ENCODE measurements at regions not wholly inside any gene's neighbourhood (a gene's known extent, or its start where the extent isn't known, plus 50 kb on each side); places are given as distances from the start of the nearest gene placed in this dataset.

DNA sequence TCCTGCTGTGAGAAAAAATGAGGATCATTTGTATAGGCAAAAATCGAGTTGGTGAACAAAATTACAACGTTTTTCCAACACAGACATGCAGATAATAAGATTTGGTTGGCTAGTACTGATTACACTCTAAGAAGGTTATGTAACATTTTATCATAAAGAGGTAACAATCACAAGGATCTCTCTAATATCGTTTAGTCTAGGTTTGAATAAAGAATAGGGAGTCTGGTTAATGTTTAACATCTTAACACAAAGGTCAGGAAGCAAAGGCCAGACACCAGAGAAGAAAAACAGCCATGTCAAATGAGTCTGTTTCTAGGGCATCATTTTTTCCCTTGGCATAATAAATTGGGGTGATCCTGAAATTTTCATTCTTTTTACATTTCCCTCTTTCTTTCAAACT lies 207.4 kb upstream of the CHRM3 start:
- TF ChIP-seq, protein P1, sequence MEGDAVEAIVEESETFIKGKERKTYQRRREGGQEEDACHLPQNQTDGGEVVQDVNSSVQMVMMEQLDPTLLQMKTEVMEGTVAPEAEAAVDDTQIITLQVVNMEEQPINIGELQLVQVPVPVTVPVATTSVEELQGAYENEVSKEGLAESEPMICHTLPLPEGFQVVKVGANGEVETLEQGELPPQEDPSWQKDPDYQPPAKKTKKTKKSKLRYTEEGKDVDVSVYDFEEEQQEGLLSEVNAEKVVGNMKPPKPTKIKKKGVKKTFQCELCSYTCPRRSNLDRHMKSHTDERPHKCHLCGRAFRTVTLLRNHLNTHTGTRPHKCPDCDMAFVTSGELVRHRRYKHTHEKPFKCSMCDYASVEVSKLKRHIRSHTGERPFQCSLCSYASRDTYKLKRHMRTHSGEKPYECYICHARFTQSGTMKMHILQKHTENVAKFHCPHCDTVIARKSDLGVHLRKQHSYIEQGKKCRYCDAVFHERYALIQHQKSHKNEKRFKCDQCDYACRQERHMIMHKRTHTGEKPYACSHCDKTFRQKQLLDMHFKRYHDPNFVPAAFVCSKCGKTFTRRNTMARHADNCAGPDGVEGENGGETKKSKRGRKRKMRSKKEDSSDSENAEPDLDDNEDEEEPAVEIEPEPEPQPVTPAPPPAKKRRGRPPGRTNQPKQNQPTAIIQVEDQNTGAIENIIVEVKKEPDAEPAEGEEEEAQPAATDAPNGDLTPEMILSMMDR (IDR thresholded peaks at IDR 0.05; ENCODE audit: low read depth, low read length, missing control alignments), result no peak
- no peak overlapping the region for H3K4me3 ChIP-seq (ENCODE audit: low read depth, low read length)
- no peak for DNase-seq (ENCODE audit: low read depth)

DNA sequence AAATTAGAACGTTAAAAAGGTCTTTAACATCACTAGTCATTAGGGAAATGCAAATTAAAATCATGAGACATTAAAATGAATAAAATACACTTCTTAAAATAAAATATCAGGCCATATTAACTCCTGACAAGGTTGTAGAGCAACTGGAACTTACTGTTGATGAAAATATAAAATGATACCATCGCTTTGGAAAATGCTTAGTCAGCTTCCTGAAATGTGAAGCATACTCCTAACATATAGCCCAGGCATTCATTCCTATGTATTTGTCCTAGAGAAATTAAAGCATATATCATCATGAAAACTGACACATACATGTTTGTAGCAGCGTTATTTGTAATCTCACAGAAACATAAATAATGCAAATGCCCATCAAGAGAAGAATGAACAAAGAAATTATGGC lies 211.5 kb upstream of the CHRM3 start:
- no peak for DNase-seq (ENCODE audit: low read depth)
- TF ChIP-seq, protein P1 (IDR thresholded peaks at IDR 0.05; ENCODE audit: low read depth, low read length, missing control alignments), result no peak
- H3K4me3 ChIP-seq (ENCODE audit: low read depth, low read length), result no peak overlapping the region

- DNase-seq (ENCODE audit: low read depth), result no peak
- no peak overlapping the region for H3K4me3 ChIP-seq (ENCODE audit: low read depth, low read length)
- TF ChIP-seq, protein P1 (IDR thresholded peaks at IDR 0.05; ENCODE audit: low read depth, low read length, missing control alignments), result no peak
These were observed 215.5 kb upstream of the CHRM3 start for GRCh38 chr1:239170828-239171227.

GRCh38 chr1:239169276-239169675 lies 217.1 kb upstream of the CHRM3 start:
- DNase-seq (ENCODE audit: low read depth), result no peak
- H3K4me3 ChIP-seq (ENCODE audit: low read depth, low read length), result no peak overlapping the region
- TF ChIP-seq, protein P1 (IDR thresholded peaks at IDR 0.05; ENCODE audit: low read depth, low read length, missing control alignments), result no peak

- H3K4me3 ChIP-seq (ENCODE audit: low read depth, low read length), result no peak overlapping the region
- DNase-seq (ENCODE audit: low read depth), result no peak
- TF ChIP-seq, protein P1 (IDR thresholded peaks at IDR 0.05; ENCODE audit: low read depth, low read length, missing control alignments), result no peak
These were observed 221.8 kb upstream of the CHRM3 start for GRCh38 chr1:239164451-239165180.

DNA sequence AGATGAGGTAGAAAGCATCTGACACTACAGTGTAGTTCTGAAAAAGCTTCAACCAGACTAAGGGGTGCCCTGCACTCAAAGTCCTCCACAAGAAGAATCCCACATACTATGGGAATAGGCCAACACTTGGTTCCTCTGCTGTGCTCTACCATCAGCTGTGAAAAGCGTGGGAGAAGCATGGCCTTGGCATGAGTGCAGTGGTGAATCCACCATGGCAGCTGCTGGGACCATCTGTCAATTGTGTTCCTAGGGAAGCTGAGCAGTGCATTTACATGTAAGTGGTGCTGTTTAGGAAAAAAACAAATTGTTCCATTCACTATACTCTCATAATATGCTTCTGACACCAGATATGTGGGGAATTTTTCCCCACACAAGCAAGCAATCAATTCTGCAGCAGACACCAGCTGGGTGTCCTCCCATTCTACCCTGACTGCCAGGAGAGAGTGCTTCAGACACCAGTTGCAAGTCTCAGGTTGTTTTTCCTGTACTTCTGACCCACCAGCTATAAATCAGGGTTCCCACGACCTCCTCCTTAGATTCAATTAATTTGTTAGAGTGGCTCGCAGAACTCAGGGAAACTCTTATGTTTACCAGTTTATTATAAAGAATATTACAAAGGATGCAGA lies 230.8 kb upstream of the CHRM3 start:
- H3K4me3 ChIP-seq (ENCODE audit: low read depth, low read length), result no peak overlapping the region
- DNase-seq (ENCODE audit: low read depth), result no peak
- TF ChIP-seq, protein P1 (IDR thresholded peaks at IDR 0.05; ENCODE audit: low read depth, low read length, missing control alignments), result no peak

GRCh38 chr1:239151937-239152336 lies 234.4 kb upstream of the CHRM3 start:
- H3K4me3 ChIP-seq (ENCODE audit: low read depth, low read length), result no peak overlapping the region
- no peak for DNase-seq (ENCODE audit: low read depth)
- TF ChIP-seq, protein P1 (IDR thresholded peaks at IDR 0.05; ENCODE audit: low read depth, low read length, missing control alignments), result no peak
